Suprapubic skin (tissue), 4 donors: ENCODE measurements at regions not wholly inside any gene's neighbourhood (a gene's known extent, or its start where the extent isn't known, plus 50 kb on each side); places are given as distances from the start of the nearest gene placed in this dataset.

Experiments
- DNase-seq, 2 donors: peaks; one replicate each; pipeline ENCODE4 v3.0.0-alpha.2; 2019; ENCODE audit warnings: low spot score in 2 of 2
- H3K27ac ChIP-seq: fragments of 200-600 bp; sonication (generic); one replicate; pipeline ENCODE4 v1.5.1; 2019
- H3K27me3 ChIP-seq: fragments of 200-600 bp; sonication (generic); one replicate; pipeline ENCODE4 v1.5.1; 2019
- H3K36me3 ChIP-seq: fragments of 200-600 bp; sonication (generic); one replicate; pipeline ENCODE4 v1.5.1; 2019
- H3K4me1 ChIP-seq: fragments of 200-600 bp; sonication (generic); one replicate; pipeline ENCODE4 v1.5.1; 2019
- H3K4me3 ChIP-seq: fragments of 200-600 bp; sonication (generic); one replicate; pipeline ENCODE4 v1.5.1; 2019; ENCODE audit warnings: mild to moderate bottlenecking
- H3K9me3 ChIP-seq: fragments of 200-600 bp; sonication (generic); one replicate; pipeline ENCODE4 v1.5.1; 2019
- EP300 ChIP-seq: sonication (generic); formaldehyde crosslinking; IDR thresholded peaks from one replicate; pipeline ENCODE4 v1.6.1; 2017; ENCODE audit warnings: antibody characterized with exemption
- POLR2A ChIP-seq, 2 donors: fragments of 450-650 bp; IDR thresholded peaks; one replicate each; pipeline ENCODE4 v1.6.1; 2017; ENCODE audit warnings: antibody characterized with exemption in 2 of 2, mild to moderate bottlenecking in 2 of 2, moderate library complexity in 2 of 2
- POLR2AphosphoS5 ChIP-seq, 3 donors: sonication (generic); formaldehyde crosslinking; IDR thresholded peaks; one replicate each; pipeline ENCODE4 v1.6.1; 2017; ENCODE audit warnings: antibody characterized with exemption in 3 of 3
- WGBS: methylation state at CpG from one replicate; pipeline ENCODE4 v1.1.5; 2018; 5-methylcytosine and 5-hydroxymethylcytosine counted together
- TF ChIP-seq, protein P1 (sequence below), 2 donors: fragments of 200-600 bp in 1 of 2; fragments of 450-650 bp in 1 of 2; sonication (generic) in 1 of 2; IDR thresholded peaks; one replicate each; pipeline ENCODE4 v1.5.1; 2016 to 2019; ENCODE audit warnings: antibody characterized with exemption in 2 of 2, mild to moderate bottlenecking in 1 of 2, moderate library complexity in 1 of 2

- DNase-seq: no peak
- H3K9me3 ChIP-seq: no peaks in the 10 kb centered on the region
- 61% methylated on average over 2 of the region's 2 CpGs for WGBS
- H3K27me3 ChIP-seq: no peaks in the 10 kb centered on the region
- H3K4me3 ChIP-seq: no peak overlapping the region
- no peaks in the 10 kb centered on the region for H3K36me3 ChIP-seq
- no peak for TF ChIP-seq POLR2A (IDR thresholded peaks at IDR 0.05)
- no peaks in the 10 kb centered on the region for H3K4me1 ChIP-seq
- no peak overlapping the region for H3K27ac ChIP-seq
Measured at GRCh38 chr13:103238441-103238840, 172.2 kb upstream of the SLC10A2 start.

- Histone ChIP-seq H3K9me3 (no peaks in the 10 kb centered on the region), H3K27me3 (no peaks in the 10 kb centered on the region), H3K36me3 (no peaks in the 10 kb centered on the region), H3K4me3 (no peak overlapping the region), H3K4me1 (no peaks in the 10 kb centered on the region), H3K27ac (no peak overlapping the region)
- DNase-seq: no peak
- 75% methylated on average over 2 of the region's 2 CpGs for WGBS
- TF ChIP-seq POLR2AphosphoS5 (IDR thresholded peaks at IDR 0.05) (no peak), EP300 (no peak), POLR2A (IDR thresholded peaks at IDR 0.05) (no peak)
- TF ChIP-seq, protein P1, sequence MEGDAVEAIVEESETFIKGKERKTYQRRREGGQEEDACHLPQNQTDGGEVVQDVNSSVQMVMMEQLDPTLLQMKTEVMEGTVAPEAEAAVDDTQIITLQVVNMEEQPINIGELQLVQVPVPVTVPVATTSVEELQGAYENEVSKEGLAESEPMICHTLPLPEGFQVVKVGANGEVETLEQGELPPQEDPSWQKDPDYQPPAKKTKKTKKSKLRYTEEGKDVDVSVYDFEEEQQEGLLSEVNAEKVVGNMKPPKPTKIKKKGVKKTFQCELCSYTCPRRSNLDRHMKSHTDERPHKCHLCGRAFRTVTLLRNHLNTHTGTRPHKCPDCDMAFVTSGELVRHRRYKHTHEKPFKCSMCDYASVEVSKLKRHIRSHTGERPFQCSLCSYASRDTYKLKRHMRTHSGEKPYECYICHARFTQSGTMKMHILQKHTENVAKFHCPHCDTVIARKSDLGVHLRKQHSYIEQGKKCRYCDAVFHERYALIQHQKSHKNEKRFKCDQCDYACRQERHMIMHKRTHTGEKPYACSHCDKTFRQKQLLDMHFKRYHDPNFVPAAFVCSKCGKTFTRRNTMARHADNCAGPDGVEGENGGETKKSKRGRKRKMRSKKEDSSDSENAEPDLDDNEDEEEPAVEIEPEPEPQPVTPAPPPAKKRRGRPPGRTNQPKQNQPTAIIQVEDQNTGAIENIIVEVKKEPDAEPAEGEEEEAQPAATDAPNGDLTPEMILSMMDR (IDR thresholded peaks at IDR 0.05): no peak
Measured at GRCh38 chr13:103236213-103236612, 170.0 kb upstream of the SLC10A2 start.

DNA sequence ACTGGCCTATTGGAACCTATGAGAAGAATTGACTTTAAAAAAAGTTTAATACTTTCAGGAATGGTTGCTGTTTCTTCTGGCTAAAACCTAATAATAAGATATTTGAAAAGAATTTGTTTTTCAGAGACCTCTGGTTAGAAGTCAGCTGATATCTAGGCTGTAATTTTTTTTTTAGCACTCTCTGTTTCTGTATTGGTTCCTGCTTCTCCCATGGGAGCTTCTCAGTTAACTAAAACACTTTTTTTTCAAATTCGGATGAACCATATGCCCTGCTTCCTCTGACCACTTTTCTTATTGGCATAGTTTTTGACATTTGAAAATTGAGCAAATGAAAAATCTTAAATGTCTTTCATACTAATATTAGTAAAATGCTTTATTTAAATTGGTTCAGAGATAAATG is 163.5 kb upstream of the SLC10A2 start:
- no peaks in the 10 kb centered on the region for H3K9me3 ChIP-seq
- H3K4me3 ChIP-seq: no peak overlapping the region
- no peaks in the 10 kb centered on the region for H3K4me1 ChIP-seq
- DNase-seq: no peak
- H3K36me3 ChIP-seq: no peaks in the 10 kb centered on the region
- no peaks in the 10 kb centered on the region for H3K27me3 ChIP-seq
- H3K27ac ChIP-seq: no peak overlapping the region
- TF ChIP-seq, protein P1 (IDR thresholded peaks at IDR 0.05): no peak
- TF ChIP-seq EP300: no peak
- WGBS: 79% methylated on average over 1 of the region's 1 CpG

DNA sequence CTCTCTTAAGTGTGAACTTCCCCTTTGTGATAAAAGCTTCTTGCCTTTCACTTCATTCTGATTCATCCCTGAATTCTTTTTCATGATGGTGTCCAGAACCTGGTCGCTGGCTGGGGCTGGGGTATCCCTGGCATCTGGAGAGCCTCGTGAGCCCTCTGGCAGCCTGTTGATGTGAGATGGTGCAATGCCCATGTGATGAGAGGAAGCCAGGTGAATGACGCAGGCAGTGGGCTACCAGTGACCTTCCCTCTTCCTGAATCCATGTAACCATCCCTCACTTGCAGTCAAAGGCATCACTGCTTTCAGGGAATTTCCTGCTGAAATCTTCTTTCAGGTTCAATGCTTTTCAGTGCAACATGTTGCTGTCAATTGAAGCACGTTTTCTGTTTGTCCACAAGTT is 158.6 kb upstream of the SLC10A2 start:
- WGBS: 78% methylated on average over 4 of the region's 4 CpGs
- TF ChIP-seq, protein P1 (IDR thresholded peaks at IDR 0.05): no peak
- no peak for TF ChIP-seq POLR2A (IDR thresholded peaks at IDR 0.05)
- no peak for TF ChIP-seq POLR2AphosphoS5 (IDR thresholded peaks at IDR 0.05)
- TF ChIP-seq EP300: no peak
- no peaks in the 10 kb centered on the region for H3K4me1 ChIP-seq

GRCh38 chr13:103222683-103223082 is 156.5 kb upstream of the SLC10A2 start:
- Histone ChIP-seq H3K36me3 (no peaks in the 10 kb centered on the region), H3K4me3 (no peak overlapping the region), H3K27me3 (no peaks in the 10 kb centered on the region), H3K4me1 (no peaks in the 10 kb centered on the region), H3K27ac (no peak overlapping the region), H3K9me3 (no peaks in the 10 kb centered on the region)
- no peak for DNase-seq
- WGBS: 43% methylated on average over 4 of the region's 4 CpGs
- no peak for TF ChIP-seq EP300
- TF ChIP-seq, protein P1 (IDR thresholded peaks at IDR 0.05): no peak
- no peak for TF ChIP-seq POLR2AphosphoS5 (IDR thresholded peaks at IDR 0.05)
- TF ChIP-seq POLR2A (IDR thresholded peaks at IDR 0.05): no peak

More for the DNA sequence above, 158.6 kb upstream of the SLC10A2 start:
- H3K9me3 ChIP-seq: no peaks in the 10 kb centered on the region
- H3K27me3 ChIP-seq: no peaks in the 10 kb centered on the region
- DNase-seq: no peak
- H3K4me3 ChIP-seq: no peak overlapping the region
- H3K36me3 ChIP-seq: no peaks in the 10 kb centered on the region
- no peak overlapping the region for H3K27ac ChIP-seq

DNA sequence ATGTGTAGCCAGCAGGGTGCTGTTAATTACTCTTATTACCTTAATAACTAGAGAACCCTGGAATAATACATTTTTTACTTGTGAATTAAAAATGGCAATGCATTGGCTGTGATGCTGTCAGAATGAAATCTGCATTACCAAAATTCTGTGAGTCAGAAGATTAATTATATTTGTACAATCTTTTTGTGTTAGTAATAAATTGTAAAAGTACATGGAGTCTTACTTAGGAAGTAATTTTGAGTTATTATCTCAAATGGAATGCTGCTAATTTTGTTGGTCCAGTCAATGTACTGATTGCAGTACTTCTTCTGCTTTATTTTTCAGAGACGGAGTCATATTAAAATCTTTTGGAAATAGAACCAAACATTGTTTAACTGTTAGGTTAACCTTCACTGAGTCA is 152.0 kb upstream of the SLC10A2 start:
- no peaks in the 10 kb centered on the region for H3K9me3 ChIP-seq
- no peaks in the 10 kb centered on the region for H3K4me1 ChIP-seq
- no peak for DNase-seq
- WGBS: 62% methylated on average over 1 of the region's 1 CpG
- H3K4me3 ChIP-seq: no peak overlapping the region
- TF ChIP-seq POLR2AphosphoS5 (IDR thresholded peaks at IDR 0.05) (no peak), POLR2A (IDR thresholded peaks at IDR 0.05) (no peak), EP300 (no peak)
- TF ChIP-seq, protein P1 (IDR thresholded peaks at IDR 0.05): no peak
- no peaks in the 10 kb centered on the region for H3K36me3 ChIP-seq
- no peaks in the 10 kb centered on the region for H3K27me3 ChIP-seq
- no peak overlapping the region for H3K27ac ChIP-seq
